Activated CD4-positive, alpha-beta T cell treated with anti-CD3 and anti-CD28 coated beads, Interleukin-10, Interleukin-2, amounts not matched to agents 100 ng/mL and 50 ng/mL, durations not matched to agents 16 hours and 8 hours (primary cell): ENCODE measurements at regions not wholly inside any gene's neighbourhood (a gene's known extent, or its start where the extent isn't known, plus 50 kb on each side); places are given as distances from the start of the nearest gene placed in this dataset.
"Not testable (repeated sequence)": the region's sequence is repeated elsewhere in the genome, so short reads cannot be mapped to it uniquely, and the experiment has no call there.

ENCODE experiments used
- DNase-seq: peaks from one replicate; pipeline ENCODE4 v3.0.0-alpha.2; 2020

- no peak for DNase-seq
These were observed 57.9 kb upstream of the ST3GAL6 start for GRCh38 chr3:98705212-98705611.

GRCh38 chr3:98705694-98706093, 57.4 kb upstream of the ST3GAL6 start:
- no peak for DNase-seq

DNA sequence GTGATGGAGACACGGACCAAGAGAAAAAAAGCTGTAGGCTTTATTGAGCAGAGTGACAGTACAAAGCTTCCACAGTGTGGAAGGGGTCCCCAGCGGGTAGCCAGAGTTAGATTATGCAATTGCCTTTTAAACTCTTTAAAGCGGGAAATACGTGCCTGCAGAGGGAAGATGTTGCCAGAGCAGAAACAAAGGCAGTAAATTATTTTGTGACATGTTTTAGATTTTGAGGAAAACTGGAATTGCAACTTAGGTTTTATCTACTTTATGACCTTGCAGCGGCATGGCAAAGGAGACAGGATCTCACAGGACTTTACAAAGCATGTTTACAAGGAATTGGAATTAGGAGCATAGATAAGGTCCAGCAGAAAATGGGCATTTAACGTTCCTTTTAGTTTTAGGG, 54.5 kb upstream of the ST3GAL6 start:
- DNase-seq, result not testable (repeated sequence)

GRCh38 chr3:98709441-98709840, 53.7 kb upstream of the ST3GAL6 start:
- no peak for DNase-seq

GRCh38 chr3:98710067-98710659, 53.0 kb upstream of the ST3GAL6 start:
- no peak for DNase-seq

DNA sequence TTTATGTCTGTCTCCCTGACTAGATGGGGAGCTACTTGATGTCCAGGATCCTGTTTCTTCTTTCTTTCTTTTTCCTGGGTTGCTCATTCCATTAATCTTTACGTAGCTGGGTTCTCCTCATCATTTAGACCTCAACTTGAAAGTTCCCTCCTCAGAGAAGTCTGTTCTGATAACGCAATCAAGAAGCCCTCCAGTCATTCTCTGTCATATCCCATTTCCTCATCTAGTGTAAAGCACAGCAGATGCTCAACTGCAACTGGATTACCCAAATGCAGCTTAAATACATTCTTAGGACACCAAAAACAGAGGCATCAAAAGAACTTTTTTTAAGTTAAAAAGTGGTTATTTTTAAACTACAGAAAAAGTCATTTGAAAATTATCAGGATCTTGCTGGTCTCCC, 51.7 kb upstream of the ST3GAL6 start:
- no peak for DNase-seq

DNA sequence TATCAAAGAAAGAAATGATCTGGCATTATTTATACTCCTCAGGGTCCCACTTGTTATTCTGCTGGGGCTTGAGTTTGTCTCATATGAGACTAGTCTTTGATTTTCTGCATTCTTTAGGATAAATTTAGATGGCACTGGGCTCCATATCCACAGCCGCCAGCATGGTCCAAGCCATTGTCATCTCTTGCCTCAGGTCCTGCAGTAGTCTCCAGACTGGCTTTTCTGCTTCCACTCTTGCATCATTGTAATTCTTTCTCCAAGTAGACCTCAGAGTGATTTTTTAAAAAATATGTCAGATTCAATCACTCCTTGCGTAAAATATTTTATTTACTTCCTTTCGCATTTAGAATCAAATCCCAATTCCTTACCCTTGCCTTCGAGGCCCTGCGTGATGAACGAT, 50.4 kb upstream of the ST3GAL6 start:
- no peak for DNase-seq

GRCh38 chr3:98713332-98713731, 49.8 kb upstream of the ST3GAL6 start:
- DNase-seq, result not testable (repeated sequence)
